ENCODE measurements at regions not wholly inside any gene's neighbourhood (a gene's known extent, or its start where the extent isn't known, plus 50 kb on each side); places are given as distances from the start of the nearest gene placed in this dataset.

DNA sequence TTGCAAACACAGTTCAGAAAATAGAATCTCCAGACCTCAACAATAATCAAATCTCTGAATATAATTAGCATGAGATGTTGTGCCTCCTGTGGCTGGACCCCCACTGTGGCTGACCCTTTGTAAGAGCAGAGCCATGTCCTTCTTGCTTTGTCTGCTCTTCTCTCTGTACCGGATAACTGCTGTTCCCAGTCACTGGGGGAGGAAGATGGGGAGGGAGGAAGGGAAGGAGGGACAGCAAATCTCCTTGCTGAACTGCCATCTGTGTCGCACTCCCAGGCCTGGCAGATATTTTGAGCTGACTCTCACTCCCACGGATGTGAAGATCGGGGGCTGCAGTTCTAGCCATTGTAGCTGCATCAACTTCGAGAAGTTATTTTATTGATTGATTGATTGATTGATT is 319.0 kb upstream of the CXCR4 start:
- Mint-ChIP-seq H3K4me3 (no peak overlapping the region), H3K27me3 (peaks cover 18% of the 10 kb centered on the region), H3K9me3 (no peaks in the 10 kb centered on the region), H3K4me1 (ENCODE audit: unreplicated experiment) (peaks cover 5% of the 10 kb centered on the region), H3K36me3 (no peaks in the 10 kb centered on the region), H3K27ac (no peak overlapping the region)
- DNase-seq (ENCODE audit: extremely low spot score, unreplicated experiment) = no peak
- TF ChIP-seq, protein P1, sequence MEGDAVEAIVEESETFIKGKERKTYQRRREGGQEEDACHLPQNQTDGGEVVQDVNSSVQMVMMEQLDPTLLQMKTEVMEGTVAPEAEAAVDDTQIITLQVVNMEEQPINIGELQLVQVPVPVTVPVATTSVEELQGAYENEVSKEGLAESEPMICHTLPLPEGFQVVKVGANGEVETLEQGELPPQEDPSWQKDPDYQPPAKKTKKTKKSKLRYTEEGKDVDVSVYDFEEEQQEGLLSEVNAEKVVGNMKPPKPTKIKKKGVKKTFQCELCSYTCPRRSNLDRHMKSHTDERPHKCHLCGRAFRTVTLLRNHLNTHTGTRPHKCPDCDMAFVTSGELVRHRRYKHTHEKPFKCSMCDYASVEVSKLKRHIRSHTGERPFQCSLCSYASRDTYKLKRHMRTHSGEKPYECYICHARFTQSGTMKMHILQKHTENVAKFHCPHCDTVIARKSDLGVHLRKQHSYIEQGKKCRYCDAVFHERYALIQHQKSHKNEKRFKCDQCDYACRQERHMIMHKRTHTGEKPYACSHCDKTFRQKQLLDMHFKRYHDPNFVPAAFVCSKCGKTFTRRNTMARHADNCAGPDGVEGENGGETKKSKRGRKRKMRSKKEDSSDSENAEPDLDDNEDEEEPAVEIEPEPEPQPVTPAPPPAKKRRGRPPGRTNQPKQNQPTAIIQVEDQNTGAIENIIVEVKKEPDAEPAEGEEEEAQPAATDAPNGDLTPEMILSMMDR (conservative IDR thresholded peaks at IDR 0.05) = no peak

DNA sequence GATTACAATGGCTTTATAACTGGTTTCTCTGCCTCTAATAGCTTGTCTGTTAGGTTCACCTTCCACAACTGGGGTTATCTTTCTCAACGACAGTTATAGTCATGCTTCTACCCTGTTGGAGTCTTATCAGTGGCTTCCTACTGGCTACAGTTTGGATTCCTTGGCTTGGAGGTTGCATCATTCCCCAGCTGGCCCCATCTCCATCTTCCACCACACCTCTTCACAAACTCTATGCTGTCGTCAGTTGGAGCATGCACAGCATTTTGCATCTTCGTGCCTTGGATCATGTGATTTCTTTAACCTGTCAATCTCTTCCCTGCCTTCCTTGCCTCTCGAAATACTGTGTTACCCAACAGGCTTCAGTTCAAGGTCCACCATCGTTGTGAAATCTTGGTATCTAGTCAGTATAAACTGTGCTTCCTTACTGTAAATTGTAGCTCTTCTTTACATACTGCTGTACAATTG is 316.3 kb upstream of the CXCR4 start:
- Mint-ChIP-seq H3K4me1 (ENCODE audit: unreplicated experiment) (peaks cover 5% of the 10 kb centered on the region), H3K27ac (no peak overlapping the region), H3K36me3 (no peaks in the 10 kb centered on the region), H3K27me3 (peaks cover 11% of the 10 kb centered on the region), H3K9me3 (peaks cover 6% of the 10 kb centered on the region), H3K4me3 (no peak overlapping the region)
- DNase-seq (ENCODE audit: extremely low spot score, unreplicated experiment) = no peak
- TF ChIP-seq, protein P1 (conservative IDR thresholded peaks at IDR 0.05) = no peak

DNA sequence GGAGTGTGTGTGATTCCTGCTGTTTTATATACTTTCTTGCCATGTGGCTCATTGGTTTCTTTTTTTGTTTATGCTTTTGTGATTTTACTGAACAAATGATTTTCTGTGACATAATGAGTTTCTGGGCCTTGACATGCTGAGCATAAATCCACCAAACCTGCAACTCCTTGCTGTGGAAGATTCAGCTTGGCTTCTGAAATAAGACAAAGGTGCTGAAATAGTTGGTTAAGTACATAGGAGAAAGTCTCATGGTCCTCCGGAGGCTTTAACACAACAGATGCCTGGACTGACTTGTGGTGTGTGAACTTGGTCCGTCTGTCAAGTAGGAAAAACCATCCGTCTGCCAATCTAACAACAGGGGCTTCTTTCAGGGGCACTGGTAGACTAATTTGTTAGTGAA is 315.3 kb upstream of the CXCR4 start:
- H3K27ac Mint-ChIP-seq = no peak overlapping the region

DNA sequence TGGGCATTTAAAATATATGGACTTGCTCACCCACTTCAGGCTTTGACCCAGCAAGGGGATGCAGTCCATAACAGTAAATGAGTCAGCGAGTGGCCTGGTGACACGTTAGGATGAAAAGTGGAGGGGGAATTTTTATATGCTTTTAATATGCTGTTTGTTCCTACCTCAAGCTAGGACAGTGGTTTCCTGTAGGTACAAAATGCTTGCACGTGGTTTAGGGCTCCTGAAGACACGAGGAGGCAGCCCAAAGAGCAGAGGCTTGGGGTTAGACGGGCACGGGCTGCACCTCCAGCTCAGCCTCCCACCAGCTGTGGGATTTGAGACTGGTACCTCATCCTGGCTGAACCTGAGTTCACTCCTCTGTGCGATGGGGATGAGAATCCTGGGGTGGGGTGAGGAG is 306.2 kb upstream of the CXCR4 start:
- Mint-ChIP-seq H3K4me3 (peak overlapping the region; percentile 80), H3K27ac (no peak overlapping the region), H3K4me1 (ENCODE audit: unreplicated experiment) (peaks cover 7% of the 10 kb centered on the region), H3K9me3 (no peaks in the 10 kb centered on the region), H3K36me3 (no peaks in the 10 kb centered on the region), H3K27me3 (peaks cover 68% of the 10 kb centered on the region)
- TF ChIP-seq, protein P1 (conservative IDR thresholded peaks at IDR 0.05) = no peak
- no peak for DNase-seq (ENCODE audit: extremely low spot score, unreplicated experiment)

More for the DNA sequence above, 315.3 kb upstream of the CXCR4 start:
- DNase-seq (ENCODE audit: extremely low spot score, unreplicated experiment) = no peak
- TF ChIP-seq, protein P1 (conservative IDR thresholded peaks at IDR 0.05) = no peak
- no peaks in the 10 kb centered on the region for H3K4me1 Mint-ChIP-seq (ENCODE audit: unreplicated experiment)
- H3K9me3 Mint-ChIP-seq = peaks cover 6% of the 10 kb centered on the region
- H3K4me3 Mint-ChIP-seq = no peak overlapping the region
- H3K36me3 Mint-ChIP-seq = no peaks in the 10 kb centered on the region
- H3K27me3 Mint-ChIP-seq = peaks cover 8% of the 10 kb centered on the region

DNA sequence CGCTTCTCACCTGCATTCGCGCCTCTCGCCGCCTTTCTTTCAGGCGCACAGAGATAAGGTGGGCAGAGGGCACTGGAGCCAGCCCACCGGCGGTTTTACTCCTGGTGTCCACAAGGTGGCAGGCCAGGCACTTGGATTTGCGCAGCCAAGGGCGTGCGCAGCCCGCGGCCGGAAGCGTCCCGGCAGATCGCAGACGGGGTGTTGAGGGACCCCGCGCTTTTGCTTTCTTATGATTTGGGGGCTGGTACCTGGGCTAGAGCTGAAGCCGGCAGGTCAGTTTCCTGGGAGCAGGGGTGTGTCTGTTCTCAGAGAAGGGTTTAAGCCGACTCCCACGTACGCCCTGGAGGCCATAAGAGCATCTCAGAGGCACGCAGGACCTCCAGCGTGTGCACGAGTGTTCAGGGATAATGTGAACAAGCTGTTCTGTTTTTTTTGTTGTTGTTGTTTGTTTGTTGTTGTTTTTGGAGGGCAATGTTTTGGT is 305.6 kb upstream of the CXCR4 start:
- peak; percentile 77 for DNase-seq (ENCODE audit: extremely low spot score, unreplicated experiment)
- Mint-ChIP-seq H3K36me3 (no peaks in the 10 kb centered on the region), H3K9me3 (no peaks in the 10 kb centered on the region), H3K4me3 (peak overlapping the region; percentile 80), H3K27me3 (peaks cover 73% of the 10 kb centered on the region), H3K27ac (no peak overlapping the region), H3K4me1 (ENCODE audit: unreplicated experiment) (peaks cover 7% of the 10 kb centered on the region)
- TF ChIP-seq, protein P1 (conservative IDR thresholded peaks at IDR 0.05) = peak; percentile 97

DNA sequence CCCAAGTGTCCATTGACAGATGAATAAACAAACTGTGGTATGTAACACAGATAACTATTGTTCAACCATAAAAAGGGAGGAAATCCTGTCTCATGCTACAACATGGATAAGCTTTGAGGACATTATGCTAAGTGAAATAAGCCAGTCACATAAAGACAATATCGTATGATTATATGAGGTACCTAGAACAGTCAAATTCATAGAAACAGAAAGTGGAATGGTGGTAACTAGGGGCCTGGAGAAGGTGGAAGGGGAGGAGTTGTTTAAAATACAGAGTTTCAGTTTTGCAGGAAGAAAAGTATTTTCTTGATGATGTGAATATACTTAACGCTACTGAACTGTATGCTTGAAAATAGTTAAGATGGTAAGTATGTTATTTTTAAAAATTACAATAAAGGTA is 304.6 kb upstream of the CXCR4 start:
- Mint-ChIP-seq H3K4me3 (peak overlapping the region; percentile 26), H3K27me3 (peaks cover 84% of the 10 kb centered on the region)
- TF ChIP-seq, protein P1 (conservative IDR thresholded peaks at IDR 0.05) = no peak

More for the DNA sequence above, 304.6 kb upstream of the CXCR4 start:
- H3K9me3 Mint-ChIP-seq = no peaks in the 10 kb centered on the region
- no peaks in the 10 kb centered on the region for H3K36me3 Mint-ChIP-seq
- DNase-seq (ENCODE audit: extremely low spot score, unreplicated experiment) = no peak
- peaks cover 7% of the 10 kb centered on the region for H3K4me1 Mint-ChIP-seq (ENCODE audit: unreplicated experiment)
- H3K27ac Mint-ChIP-seq = no peak overlapping the region

Data from type B pancreatic cell (in vitro differentiated cells).